ENCODE measurements at regions not wholly inside any gene's neighbourhood (a gene's known extent, or its start where the extent isn't known, plus 50 kb on each side); places are given as distances from the start of the nearest gene placed in this dataset.

- Histone ChIP-seq H3K27me3 (ENCODE audit: control insufficient read depth, insufficient read depth, low read length) (no peaks in the 10 kb centered on the region), H3K9me3 (ENCODE audit: control insufficient read depth, insufficient read depth, low read length) (no peaks in the 10 kb centered on the region), H3K4me3 (ENCODE audit: low read depth, low read length) (no peak overlapping the region), H3K27ac (ENCODE audit: low read depth, low read length) (no peak overlapping the region)
- ChIA-PET POLR2A (interaction anchor here (1.2 to 1.9 kb wide), 2 partner anchors 19 to 236 kb away, joined by 4 to 10 read pairs; no protein-coding TSS in a partner anchor), CTCF (interaction anchor here (1.4 kb wide), 1 partner anchor 227 kb away, joined by 3 read pairs; no protein-coding TSS in a partner anchor)
- TF ChIP-seq, protein P1, sequence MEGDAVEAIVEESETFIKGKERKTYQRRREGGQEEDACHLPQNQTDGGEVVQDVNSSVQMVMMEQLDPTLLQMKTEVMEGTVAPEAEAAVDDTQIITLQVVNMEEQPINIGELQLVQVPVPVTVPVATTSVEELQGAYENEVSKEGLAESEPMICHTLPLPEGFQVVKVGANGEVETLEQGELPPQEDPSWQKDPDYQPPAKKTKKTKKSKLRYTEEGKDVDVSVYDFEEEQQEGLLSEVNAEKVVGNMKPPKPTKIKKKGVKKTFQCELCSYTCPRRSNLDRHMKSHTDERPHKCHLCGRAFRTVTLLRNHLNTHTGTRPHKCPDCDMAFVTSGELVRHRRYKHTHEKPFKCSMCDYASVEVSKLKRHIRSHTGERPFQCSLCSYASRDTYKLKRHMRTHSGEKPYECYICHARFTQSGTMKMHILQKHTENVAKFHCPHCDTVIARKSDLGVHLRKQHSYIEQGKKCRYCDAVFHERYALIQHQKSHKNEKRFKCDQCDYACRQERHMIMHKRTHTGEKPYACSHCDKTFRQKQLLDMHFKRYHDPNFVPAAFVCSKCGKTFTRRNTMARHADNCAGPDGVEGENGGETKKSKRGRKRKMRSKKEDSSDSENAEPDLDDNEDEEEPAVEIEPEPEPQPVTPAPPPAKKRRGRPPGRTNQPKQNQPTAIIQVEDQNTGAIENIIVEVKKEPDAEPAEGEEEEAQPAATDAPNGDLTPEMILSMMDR (IDR thresholded peaks at IDR 0.05; ENCODE audit: low read depth, low read length), result no peak
- no peak for DNase-seq (ENCODE audit: low read depth, low spot score)
Observed at GRCh38 chr9:115925424-115925823, 228.2 kb upstream of the PAPPA start.

DNA sequence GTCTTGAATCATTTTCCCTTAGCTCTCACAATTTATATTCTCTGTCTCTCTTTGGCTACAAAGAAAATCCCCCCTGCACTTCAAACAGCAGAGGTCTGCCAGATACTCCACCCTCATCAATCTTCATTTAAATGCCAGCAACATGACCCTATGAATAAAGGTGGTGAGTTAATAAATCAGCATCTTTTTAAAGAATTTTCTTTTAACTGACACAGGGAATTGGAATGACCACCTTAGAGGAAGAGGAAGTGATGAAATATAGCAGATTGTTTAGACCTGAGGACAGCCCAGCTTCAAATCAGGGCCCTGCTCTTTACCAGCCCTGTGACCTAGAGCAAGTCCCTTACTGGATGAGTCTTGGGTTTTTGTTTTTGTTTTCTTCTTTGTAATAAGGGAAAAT lies 223.1 kb upstream of the PAPPA start:
- no peak for DNase-seq (ENCODE audit: low read depth, low spot score)
- Histone ChIP-seq H3K27ac (ENCODE audit: low read depth, low read length) (no peak overlapping the region), H3K4me3 (ENCODE audit: low read depth, low read length) (no peak overlapping the region), H3K9me3 (ENCODE audit: control insufficient read depth, insufficient read depth, low read length) (no peaks in the 10 kb centered on the region), H3K27me3 (ENCODE audit: control insufficient read depth, insufficient read depth, low read length) (no peaks in the 10 kb centered on the region)
- TF ChIP-seq, protein P1 (IDR thresholded peaks at IDR 0.05; ENCODE audit: low read depth, low read length), result no peak
- ChIA-PET CTCF (no interaction called here), POLR2A (interaction anchor here (1.1 kb wide), 1 partner anchor 13 kb away, joined by 4 read pairs; no protein-coding TSS in a partner anchor)

- Histone ChIP-seq H3K9me3 (ENCODE audit: control insufficient read depth, insufficient read depth, low read length) (no peaks in the 10 kb centered on the region), H3K27me3 (ENCODE audit: control insufficient read depth, insufficient read depth, low read length) (no peaks in the 10 kb centered on the region), H3K27ac (ENCODE audit: low read depth, low read length) (no peak overlapping the region), H3K4me3 (ENCODE audit: low read depth, low read length) (no peak overlapping the region)
- no peak for DNase-seq (ENCODE audit: low read depth, low spot score)
- ChIA-PET POLR2A (interaction anchor here (0.7 to 1.1 kb wide), 3 partner anchors 241 to 266 kb away, joined by 3 to 4 read pairs (median 3); no protein-coding TSS in a partner anchor), CTCF (interaction anchor here (0.8 to 0.9 kb wide), 3 partner anchors 14 to 214 kb away, joined by 3 to 4 read pairs (median 3); no protein-coding TSS in a partner anchor)
- TF ChIP-seq, protein P1 (IDR thresholded peaks at IDR 0.05; ENCODE audit: low read depth, low read length), result no peak
Observed at GRCh38 chr9:115938479-115938878, 215.1 kb upstream of the PAPPA start.

- CTCF ChIA-PET, result interaction anchor here (0.8 to 0.9 kb wide), 3 partner anchors 14 to 213 kb away, joined by 3 to 4 read pairs (median 3); no protein-coding TSS in a partner anchor
Observed at GRCh38 chr9:115939065-115939765, 214.4 kb upstream of the PAPPA start.

More at GRCh38 chr9:115939065-115939765, 214.4 kb upstream of the PAPPA start:
- H3K27ac ChIP-seq (ENCODE audit: low read depth, low read length), result no peak overlapping the region
- no peaks in the 10 kb centered on the region for H3K9me3 ChIP-seq (ENCODE audit: control insufficient read depth, insufficient read depth, low read length)
- POLR2A ChIA-PET, result interaction anchor here (0.7 to 1.1 kb wide), 3 partner anchors 240 to 267 kb away, joined by 3 to 4 read pairs (median 3); no protein-coding TSS in a partner anchor
- H3K27me3 ChIP-seq (ENCODE audit: control insufficient read depth, insufficient read depth, low read length), result no peaks in the 10 kb centered on the region
- no peak overlapping the region for H3K4me3 ChIP-seq (ENCODE audit: low read depth, low read length)
- DNase-seq (ENCODE audit: low read depth, low spot score), result no peak
- TF ChIP-seq, protein P1 (IDR thresholded peaks at IDR 0.05; ENCODE audit: low read depth, low read length), result no peak
